PC-9 (cell line): ENCODE measurements at regions not wholly inside any gene's neighbourhood (a gene's known extent, or its start where the extent isn't known, plus 50 kb on each side); places are given as distances from the start of the nearest gene placed in this dataset.

Experiments used
- EZH2 ChIP-seq: fragments of 200-600 bp; sonication (generic); IDR thresholded peaks from 2 replicates; pipeline ENCODE4 v1.8.0; 2017; ENCODE audit warnings: antibody characterized with exemption, low read depth
- TF ChIP-seq, protein P1 (sequence below): fragments of 200-600 bp; sonication (generic); conservative IDR thresholded peaks from 2 replicates; pipeline ENCODE4 v1.6.1; 2017; ENCODE audit warnings: mixed run types, antibody characterized with exemption, mild to moderate bottlenecking, moderate library complexity

DNA sequence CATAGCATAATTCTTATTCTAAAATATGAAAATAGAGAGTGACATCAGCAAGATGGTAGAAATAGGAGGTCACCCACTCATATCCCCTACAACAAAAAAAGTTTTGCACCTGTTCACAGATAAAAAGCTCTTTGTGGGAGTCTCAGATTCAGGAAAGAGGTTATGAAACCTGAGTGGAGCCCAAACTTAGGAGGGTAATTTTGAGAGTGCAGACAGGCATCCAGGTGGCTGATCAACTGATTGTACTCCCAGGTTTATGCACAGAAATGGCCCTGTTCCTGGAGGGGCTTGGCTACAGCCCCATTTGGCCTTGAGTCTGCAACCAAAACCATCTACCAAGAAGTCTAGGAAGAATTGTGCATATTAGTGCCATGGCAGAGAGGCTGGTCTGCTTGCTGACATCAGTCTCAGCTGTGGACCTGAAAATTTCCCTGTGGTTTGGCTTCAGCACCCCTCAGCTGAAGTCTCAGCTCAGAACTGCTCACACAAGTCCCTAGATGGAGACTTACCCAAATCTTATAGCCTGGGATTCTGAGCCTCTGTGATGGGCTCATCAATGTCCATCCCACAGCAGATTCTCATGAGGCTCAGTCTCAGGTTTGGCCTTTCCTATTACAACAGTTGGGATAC, 291.6 kb downstream of the IL20RB start:
- TF ChIP-seq, protein P1, sequence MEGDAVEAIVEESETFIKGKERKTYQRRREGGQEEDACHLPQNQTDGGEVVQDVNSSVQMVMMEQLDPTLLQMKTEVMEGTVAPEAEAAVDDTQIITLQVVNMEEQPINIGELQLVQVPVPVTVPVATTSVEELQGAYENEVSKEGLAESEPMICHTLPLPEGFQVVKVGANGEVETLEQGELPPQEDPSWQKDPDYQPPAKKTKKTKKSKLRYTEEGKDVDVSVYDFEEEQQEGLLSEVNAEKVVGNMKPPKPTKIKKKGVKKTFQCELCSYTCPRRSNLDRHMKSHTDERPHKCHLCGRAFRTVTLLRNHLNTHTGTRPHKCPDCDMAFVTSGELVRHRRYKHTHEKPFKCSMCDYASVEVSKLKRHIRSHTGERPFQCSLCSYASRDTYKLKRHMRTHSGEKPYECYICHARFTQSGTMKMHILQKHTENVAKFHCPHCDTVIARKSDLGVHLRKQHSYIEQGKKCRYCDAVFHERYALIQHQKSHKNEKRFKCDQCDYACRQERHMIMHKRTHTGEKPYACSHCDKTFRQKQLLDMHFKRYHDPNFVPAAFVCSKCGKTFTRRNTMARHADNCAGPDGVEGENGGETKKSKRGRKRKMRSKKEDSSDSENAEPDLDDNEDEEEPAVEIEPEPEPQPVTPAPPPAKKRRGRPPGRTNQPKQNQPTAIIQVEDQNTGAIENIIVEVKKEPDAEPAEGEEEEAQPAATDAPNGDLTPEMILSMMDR: no peak
- no peak for TF ChIP-seq EZH2
